ENCODE measurements at regions not wholly inside any gene's neighbourhood (a gene's known extent, or its start where the extent isn't known, plus 50 kb on each side); places are given as distances from the start of the nearest gene placed in this dataset.
A peak's percentile ranks its signal among the peaks of the same experiment; 100 is the strongest.
"Not testable (repeated sequence)": the region's sequence is repeated elsewhere in the genome, so short reads cannot be mapped to it uniquely, and the experiment has no call there.

DNA sequence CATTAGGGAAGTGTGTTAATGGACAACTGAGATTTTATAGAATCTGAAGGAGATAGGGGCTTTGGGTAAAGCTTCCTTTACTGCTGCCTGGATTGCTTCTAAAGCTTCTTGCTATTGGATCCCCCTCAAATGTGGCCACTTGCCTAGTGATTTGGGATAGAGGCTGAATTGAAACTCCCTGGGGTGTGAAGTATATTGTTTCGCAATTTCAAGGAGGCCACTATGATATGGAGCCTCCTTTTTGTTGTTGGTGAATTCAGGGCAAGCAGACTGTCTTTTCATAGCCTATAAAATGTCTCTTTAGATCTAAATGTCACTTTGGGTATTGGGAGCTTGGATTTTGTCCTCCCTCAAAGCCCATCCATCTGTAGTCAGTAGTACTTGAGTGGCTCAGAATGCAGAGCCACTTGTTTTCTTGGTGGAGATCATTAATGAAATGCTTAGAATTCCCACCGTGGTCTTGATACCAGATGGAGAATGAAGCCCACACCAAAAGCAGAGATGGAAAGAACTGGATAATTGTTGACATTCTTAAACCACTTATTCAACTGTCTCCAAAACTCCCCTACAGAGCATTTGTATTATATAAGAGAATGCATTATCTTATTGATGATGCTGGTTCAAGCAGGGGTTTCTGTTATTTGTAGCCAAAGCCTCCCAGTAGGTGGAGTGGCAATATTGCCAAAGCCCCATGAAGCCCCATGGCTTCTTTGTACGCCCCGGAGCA lies 144.3 kb upstream of the KCNE2 start:
- DNase-seq, result no peak

DNA sequence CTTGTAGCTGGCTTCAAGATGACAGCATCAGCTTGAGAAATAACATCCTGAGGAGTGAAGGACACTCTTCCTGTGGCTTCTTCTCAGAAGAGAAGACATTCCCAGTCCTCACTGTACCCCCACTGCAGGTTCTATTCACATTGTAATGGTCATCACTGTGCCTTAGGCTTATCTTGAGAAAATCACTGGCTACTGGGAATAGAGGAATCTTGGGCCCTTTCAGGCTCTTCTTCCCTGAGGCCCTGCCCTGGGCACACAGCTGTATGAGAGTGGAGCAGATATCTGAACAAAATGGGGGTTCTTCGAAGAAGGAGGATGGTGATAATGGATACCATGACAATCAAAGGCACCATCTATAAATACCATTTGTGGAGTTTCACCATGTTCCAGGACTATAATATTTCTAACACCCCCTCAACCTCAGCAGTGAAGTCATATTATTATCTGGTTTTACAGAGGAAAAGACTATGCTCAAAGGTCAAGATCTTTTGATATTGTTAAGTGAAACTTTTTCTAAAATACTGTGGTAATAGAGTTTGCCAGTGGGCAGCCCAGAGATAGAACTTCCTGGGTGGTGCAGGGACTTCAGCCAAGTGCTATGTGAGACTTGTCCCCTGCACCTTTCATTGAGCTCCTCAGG lies 143.1 kb upstream of the KCNE2 start:
- DNase-seq, result no peak

- DNase-seq, result no peak
These were observed 142.3 kb upstream of the KCNE2 start for GRCh38 chr21:34221331-34222030.

DNA sequence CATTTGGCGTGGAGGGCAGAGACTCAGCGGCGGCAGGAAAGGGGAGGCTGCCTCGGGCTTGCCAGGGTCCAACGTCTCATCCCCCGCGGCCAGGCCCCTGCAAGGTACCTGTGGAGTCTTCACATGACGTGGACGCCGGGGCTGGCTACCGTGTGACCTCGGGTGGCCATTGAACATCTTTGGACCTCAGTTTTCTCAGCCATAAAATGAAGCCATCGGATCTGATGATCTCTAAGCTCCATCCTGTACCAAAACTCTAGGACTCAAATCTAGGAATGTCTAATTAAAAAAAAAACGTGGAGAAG lies 141.8 kb upstream of the KCNE2 start:
- DNase-seq, result no peak

DNA sequence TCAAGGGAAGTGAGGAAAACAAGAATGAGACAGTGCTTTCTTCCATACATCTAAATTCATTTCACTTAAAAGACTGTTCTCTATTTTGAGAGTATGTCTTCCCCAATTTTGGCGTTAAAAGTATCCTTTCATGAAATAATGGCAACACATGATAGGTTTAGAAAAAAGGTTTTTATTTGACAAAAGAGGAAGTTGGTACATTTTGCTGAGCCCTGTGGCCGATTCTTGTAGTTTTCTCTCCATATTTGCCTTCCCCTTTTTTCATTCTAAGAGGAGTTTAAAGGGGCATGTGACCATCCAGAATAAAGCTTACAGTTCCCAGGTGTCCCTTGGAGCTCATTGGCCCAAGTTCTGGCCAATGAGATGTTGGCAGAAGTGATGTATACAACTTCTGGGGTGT lies 140.4 kb upstream of the KCNE2 start:
- DNase-seq, result no peak

DNA sequence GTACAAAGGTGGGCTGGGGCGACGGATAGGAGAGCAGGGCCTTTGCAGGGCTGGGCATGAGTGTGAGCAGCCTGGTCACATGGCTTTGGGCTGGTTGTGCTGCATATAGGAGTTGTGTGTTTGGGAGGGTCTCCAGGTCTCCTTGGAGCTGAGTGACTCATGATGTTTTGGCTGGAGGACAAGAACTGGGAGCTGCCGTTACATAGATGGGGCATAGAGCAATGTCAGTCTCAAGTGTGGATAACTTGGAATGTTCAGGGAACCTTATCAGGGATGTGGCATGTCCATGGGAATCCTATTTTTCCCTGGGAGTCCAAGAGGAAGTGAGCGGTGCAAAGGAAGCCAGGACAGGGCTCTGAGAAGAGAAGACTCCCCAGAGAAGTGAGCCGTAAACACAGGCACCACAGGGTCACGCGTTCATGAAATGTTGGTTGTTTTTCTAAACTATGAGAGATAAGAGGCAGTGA lies 136.4 kb upstream of the KCNE2 start:
- no peak for DNase-seq

DNA sequence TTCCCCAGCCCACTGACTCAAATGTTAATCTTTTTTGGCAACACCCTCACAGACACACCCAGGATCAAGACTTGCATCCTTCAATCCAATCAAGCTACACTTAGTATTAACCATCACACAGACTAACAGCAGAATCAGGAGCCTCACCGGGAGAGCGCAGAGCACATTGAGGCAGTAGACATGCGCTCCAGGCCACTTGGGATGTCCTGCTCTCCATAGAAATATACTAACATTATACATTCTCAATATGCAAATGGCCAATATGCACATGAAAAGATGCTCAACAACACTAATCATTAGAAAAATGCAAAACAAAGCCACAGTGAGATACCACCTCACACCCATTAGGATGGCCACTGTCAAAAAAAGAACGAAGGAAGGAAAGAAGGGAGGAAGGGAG lies 135.0 kb upstream of the KCNE2 start:
- DNase-seq, result no peak

DNA sequence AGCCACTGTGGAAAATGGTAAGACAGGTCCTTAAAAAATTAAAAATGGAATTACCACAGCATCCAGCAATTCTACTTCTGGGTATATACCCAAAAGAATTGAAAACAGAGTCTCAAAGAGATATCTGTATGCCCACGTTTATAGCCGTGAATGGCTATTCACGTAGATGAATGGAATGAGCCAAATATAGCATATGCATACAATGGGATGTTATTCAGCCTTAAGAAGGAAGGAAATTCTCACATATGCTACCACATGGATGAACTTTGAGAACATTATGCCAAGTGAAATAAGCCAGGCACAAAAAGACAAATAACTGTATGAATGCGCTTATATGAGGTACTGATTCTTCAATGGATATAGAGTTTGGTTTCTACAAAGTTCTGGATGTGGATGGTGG lies 134.5 kb upstream of the KCNE2 start:
- no peak for DNase-seq

GRCh38 chr21:34233741-34234140 lies 130.1 kb upstream of the KCNE2 start:
- DNase-seq, result not testable (repeated sequence)

GRCh38 chr21:34235514-34235913 lies 128.3 kb upstream of the KCNE2 start:
- DNase-seq, result no peak

- no peak for DNase-seq
These were observed 120.8 kb upstream of the KCNE2 start for GRCh38 chr21:34242973-34243372.

GRCh38 chr21:34243562-34243961 lies 120.2 kb upstream of the KCNE2 start:
- DNase-seq, result peak; percentile 14 to 43

- DNase-seq, result no peak
These were observed 111.1 kb upstream of the KCNE2 start for GRCh38 chr21:34252751-34253150.

DNA sequence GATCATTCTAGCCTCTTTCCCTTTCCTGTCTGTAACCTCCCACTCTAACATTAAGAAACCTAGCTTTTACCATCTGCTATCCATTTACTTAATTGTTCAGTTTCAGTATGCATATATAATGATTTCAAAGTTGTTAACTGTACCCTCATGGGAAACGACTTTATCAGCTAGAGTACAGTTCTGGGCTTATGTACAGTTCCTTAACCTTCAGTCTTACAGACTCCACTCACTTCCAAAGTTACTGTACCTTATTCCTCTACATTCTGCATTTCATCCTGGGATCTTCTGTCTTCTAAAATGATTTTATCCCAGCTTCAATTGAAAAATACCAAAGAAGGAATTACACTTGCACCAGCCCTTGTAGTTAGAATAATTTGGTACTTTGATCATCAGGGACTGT lies 108.7 kb upstream of the KCNE2 start:
- DNase-seq, result no peak

DNA sequence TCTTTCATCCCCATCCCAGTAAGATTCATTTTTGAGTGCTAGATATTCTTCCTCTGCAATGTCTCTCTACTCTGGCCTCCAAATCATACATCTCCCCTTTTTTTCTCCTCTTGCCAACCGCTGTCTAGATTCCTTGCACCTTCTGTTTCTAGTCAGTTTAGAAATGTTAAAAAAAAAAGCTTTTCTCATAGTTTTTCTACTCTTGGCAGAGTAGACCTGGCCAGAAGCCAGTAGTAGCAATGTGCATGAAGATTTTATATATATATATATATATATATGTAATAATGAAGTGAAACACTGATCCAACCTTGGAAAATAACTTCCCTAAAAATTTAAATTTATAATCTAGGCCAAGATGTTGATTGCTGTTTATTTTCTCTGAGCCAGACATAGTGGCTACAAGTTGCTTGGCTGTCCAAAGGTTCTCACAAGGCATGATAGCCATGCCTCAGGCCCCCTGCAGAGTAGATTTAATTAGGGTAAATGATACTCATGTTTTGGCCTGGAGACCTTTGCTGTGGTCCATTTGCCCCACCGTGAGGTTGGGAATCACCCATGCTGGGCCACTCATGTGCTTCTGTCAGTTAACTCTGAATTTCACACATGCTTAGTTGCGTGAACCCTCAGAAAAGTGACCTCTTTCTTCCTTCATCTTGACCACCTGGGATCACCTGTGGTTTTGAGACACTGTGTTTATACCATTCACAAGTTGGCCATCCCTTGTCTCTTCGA lies 103.4 kb upstream of the KCNE2 start:
- DNase-seq, result no peak

DNA sequence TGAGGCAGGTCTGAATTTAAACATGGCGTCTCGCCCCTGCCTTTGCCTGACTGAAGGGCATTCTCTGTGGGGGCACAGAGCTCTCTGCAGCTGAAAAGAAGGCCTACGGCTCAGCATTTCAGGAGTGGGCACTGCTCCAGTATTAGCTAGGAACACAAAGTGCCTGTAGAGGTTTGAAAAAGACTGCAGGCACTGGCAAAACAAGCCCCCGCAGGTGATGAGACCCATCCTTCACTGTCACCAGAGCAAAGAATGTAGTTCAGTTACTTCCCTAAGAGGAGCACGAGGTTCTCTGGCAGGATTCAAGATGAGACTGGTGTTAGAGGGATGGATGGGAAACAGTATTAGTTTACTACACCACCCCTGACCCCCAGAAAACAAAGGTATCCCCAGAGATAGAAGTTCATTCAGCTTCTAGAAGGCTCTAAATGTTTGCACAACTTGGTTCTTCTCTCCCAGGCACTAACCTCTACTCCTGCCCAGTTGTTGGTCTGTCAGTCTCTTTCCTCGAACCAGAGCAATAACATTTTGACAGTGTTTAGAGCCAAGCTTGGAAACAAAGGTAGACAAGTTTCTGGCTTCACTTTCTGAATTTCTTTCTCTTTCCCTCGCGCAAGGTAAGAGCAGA lies 101.9 kb upstream of the KCNE2 start:
- no peak for DNase-seq

GRCh38 chr21:34262469-34262845 lies 101.3 kb upstream of the KCNE2 start:
- no peak for DNase-seq

GRCh38 chr21:34263629-34264028 lies 100.2 kb upstream of the KCNE2 start:
- DNase-seq, result no peak

DNA sequence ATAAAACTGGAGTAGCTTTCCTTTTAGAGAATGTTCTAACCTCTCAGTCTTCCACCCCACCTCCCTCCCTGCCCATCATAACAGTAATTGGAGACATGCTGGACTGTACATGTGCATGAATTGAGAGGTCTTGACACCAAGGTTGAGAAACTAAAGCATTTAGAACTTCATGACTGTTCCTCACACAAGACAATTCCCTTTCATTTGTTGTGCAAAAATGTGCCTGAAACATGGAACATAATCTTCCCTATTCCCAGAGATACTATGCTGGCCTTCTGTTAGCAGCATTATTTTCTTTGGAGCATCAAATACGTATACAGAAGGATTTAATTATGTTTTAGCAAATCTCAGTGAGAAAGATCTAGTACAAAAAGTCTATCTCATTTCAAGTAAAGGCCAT lies 97.5 kb upstream of the KCNE2 start:
- no peak for DNase-seq

GRCh38 chr21:34268493-34268892 lies 95.3 kb upstream of the KCNE2 start:
- DNase-seq, result no peak

DNA sequence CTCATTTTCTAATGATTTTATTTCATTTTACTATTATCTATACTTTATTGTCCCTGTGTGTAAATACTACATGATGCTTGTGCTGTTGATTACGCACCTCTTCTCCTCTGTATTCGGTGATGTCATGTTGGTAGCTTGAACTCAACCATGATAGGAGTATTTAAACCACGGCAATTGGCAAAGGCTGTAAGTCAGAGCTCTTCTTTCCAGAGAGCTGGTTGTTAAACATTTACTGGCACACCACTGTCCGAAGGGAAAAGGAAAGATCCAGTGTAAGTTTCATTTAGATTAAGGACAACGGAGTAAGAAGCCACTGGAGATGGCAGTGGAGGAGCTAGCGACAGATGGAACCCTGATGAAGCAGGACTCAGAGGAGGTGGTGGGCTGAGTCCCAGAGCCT lies 93.4 kb upstream of the KCNE2 start:
- no peak for DNase-seq

DNA sequence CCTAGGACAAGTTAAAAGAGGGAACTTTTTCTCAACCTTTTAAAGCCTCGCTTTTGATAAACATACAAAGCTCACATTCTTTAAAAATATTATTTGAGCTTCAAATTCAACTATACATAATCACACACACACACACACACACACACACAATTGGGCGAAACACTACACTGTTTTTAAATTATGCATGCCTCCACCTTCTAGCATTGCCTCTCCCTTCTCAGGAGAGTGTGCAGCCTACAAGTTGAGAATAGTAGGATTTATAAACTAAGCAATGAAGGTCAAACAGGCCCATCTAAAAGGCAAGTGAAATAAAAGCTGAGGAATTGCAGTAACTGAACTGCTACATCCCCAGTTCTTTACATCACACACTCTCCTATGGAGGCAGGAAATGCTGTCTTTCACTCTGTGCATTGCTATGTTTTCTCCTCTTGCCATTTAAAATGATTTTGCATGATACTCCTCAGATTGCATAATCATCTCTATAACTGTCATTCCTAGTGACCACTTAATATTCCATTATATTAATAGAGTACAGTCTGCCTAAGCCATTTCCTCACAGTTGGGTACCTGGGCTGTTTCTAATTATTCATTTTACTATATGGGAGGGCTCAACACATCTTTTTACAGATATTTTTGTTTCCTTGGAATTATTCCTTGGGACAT lies 92.5 kb upstream of the KCNE2 start:
- no peak for DNase-seq

- DNase-seq, result no peak
These were observed 91.5 kb upstream of the KCNE2 start for GRCh38 chr21:34272321-34272720.
